GM20000 (cell line): ENCODE measurements at regions not wholly inside any gene's neighbourhood (a gene's known extent, or its start where the extent isn't known, plus 50 kb on each side); places are given as distances from the start of the nearest gene placed in this dataset.
"Not testable (repeated sequence)": the region's sequence is repeated elsewhere in the genome, so short reads cannot be mapped to it uniquely, and the experiment has no call there.

ENCODE experiments used
- DNase-seq: peaks from one replicate; pipeline ENCODE4 v3.0.0; 2012; ENCODE audit warnings: low spot score
- CTCF ChIP-seq: IDR thresholded peaks from 2 replicates; pipeline ENCODE4 v1.5.1; 2012; ENCODE audit warnings: mild to moderate bottlenecking, control low read depth; ENCODE audit errors: extremely low read depth, missing control alignments

GRCh38 chr6:9044426-9044825 lies 609.1 kb upstream of the SLC35B3 start:
- no peak for TF ChIP-seq CTCF
- no peak for DNase-seq

- no peak for DNase-seq
- TF ChIP-seq CTCF = no peak
Observed at GRCh38 chr6:9040718-9041117, 605.4 kb upstream of the SLC35B3 start.

GRCh38 chr6:9039258-9039657 lies 603.9 kb upstream of the SLC35B3 start:
- no peak for DNase-seq
- TF ChIP-seq CTCF = no peak

- no peak for DNase-seq
- TF ChIP-seq CTCF = no peak
Observed at GRCh38 chr6:9028086-9028485, 592.7 kb upstream of the SLC35B3 start.

- no peak for DNase-seq
- TF ChIP-seq CTCF = no peak
Observed at GRCh38 chr6:9025796-9026394, 590.5 kb upstream of the SLC35B3 start.

- DNase-seq = no peak
- TF ChIP-seq CTCF = no peak
Observed at GRCh38 chr6:9025228-9025627, 589.9 kb upstream of the SLC35B3 start.

GRCh38 chr6:9024246-9024645 lies 588.9 kb upstream of the SLC35B3 start:
- DNase-seq = not testable (repeated sequence)

- TF ChIP-seq CTCF = no peak
- no peak for DNase-seq
Observed at GRCh38 chr6:9020001-9020400, 584.7 kb upstream of the SLC35B3 start.
